C4-2B (cell line): ENCODE measurements at regions not wholly inside any gene's neighbourhood (a gene's known extent, or its start where the extent isn't known, plus 50 kb on each side); places are given as distances from the start of the nearest gene placed in this dataset.
"Not testable (repeated sequence)": the region's sequence is repeated elsewhere in the genome, so short reads cannot be mapped to it uniquely, and the experiment has no call there.

ENCODE experiments used
- H3K27ac ChIP-seq: fragments of 450-650 bp; 2 replicates; pipeline ENCODE4 v1.5.1; 2017
- ZFX ChIP-seq: fragments of 450-650 bp; IDR thresholded peaks from 2 replicates; pipeline ENCODE4 v1.6.1; 2017
- TF ChIP-seq, protein P1 (sequence below): fragments of 450-650 bp; conservative IDR thresholded peaks from 2 replicates; pipeline ENCODE4 v1.5.1; 2017; ENCODE audit warnings: mild to moderate bottlenecking

- no peak for TF ChIP-seq ZFX
- TF ChIP-seq, protein P1, sequence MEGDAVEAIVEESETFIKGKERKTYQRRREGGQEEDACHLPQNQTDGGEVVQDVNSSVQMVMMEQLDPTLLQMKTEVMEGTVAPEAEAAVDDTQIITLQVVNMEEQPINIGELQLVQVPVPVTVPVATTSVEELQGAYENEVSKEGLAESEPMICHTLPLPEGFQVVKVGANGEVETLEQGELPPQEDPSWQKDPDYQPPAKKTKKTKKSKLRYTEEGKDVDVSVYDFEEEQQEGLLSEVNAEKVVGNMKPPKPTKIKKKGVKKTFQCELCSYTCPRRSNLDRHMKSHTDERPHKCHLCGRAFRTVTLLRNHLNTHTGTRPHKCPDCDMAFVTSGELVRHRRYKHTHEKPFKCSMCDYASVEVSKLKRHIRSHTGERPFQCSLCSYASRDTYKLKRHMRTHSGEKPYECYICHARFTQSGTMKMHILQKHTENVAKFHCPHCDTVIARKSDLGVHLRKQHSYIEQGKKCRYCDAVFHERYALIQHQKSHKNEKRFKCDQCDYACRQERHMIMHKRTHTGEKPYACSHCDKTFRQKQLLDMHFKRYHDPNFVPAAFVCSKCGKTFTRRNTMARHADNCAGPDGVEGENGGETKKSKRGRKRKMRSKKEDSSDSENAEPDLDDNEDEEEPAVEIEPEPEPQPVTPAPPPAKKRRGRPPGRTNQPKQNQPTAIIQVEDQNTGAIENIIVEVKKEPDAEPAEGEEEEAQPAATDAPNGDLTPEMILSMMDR = no peak
- H3K27ac ChIP-seq = no peak overlapping the region
Observed at GRCh38 chrX:817759-818300, 187.2 kb downstream of the SHOX start.

DNA sequence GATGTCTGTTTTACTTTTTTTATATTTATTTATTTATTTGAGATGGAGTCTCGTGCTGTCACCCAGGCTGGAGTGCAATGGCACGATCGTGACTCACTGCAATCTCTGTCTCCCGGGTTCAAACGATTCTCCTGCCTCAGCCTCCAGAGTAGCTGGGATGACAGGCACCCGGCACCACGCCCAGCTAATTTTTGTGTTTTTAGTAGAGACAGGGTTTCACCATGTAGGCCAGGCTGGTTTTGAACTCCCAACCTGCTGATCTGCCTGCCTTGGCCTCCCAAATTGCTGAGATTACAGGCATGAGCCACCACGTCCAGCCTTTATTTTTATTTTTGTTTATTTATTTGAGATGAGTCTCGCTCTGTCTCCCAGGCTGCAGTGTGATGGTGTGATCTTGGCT, 186.6 kb downstream of the SHOX start:
- not testable (repeated sequence) for H3K27ac ChIP-seq

- H3K27ac ChIP-seq = no peak overlapping the region
- TF ChIP-seq, protein P1 = no peak
- TF ChIP-seq ZFX = no peak
Observed at GRCh38 chrX:816411-816810, 185.8 kb downstream of the SHOX start.

DNA sequence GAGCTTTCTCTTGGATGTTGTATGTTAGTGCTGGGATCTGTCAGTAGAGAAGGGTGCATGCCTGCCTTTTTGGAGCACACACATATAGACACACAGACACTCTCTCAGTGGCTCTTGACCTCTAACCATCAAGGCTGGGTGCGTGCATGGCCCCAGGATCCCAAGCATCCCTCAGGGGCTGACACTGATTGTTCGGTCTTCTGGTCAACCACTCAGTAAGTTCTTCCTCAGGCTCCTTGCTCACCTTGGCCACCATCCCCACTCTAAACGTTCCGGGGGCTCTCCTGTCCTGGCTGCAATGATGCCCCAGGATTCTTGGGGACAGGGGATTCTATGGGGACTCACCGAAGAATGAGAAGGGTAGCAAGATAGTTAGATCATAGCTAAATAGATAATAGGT, 179.6 kb downstream of the SHOX start:
- no peak overlapping the region for H3K27ac ChIP-seq
- TF ChIP-seq, protein P1 = no peak
- no peak for TF ChIP-seq ZFX

GRCh38 chrX:809081-809480, 178.5 kb downstream of the SHOX start:
- no peak for TF ChIP-seq ZFX
- TF ChIP-seq, protein P1 = no peak
- no peak overlapping the region for H3K27ac ChIP-seq

DNA sequence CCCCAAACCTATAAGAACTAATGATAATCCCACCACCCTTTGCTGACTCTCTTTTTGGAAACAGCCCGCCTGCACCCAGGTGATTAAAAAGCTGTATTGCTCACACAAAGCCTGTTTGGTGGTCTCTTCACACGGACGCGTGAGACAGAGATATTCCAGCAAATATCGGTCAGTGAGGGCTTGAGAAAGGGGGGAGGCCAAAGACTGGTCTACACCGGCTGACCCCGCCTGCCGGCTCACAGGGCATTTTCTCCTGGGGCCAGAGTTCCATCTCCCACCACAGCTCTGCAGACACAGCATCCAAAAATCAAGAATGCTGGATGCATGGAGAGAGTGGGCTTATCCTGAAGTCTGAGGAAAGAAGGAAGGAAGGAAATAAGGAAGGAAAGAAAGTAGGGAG, 176.0 kb downstream of the SHOX start:
- H3K27ac ChIP-seq = no peak overlapping the region
- TF ChIP-seq ZFX = no peak
- TF ChIP-seq, protein P1 = no peak

- TF ChIP-seq ZFX = no peak
- TF ChIP-seq, protein P1 = no peak
- H3K27ac ChIP-seq = no peak overlapping the region
Observed at GRCh38 chrX:805988-806387, 175.4 kb downstream of the SHOX start.

- TF ChIP-seq, protein P1 = no peak
- no peak for TF ChIP-seq ZFX
- no peak overlapping the region for H3K27ac ChIP-seq
Observed at GRCh38 chrX:805103-805670, 174.6 kb downstream of the SHOX start.
